Fibroblast of skin of back (primary cell): ENCODE measurements at regions not wholly inside any gene's neighbourhood (a gene's known extent, or its start where the extent isn't known, plus 50 kb on each side); places are given as distances from the start of the nearest gene placed in this dataset.

ENCODE experiments used
- DNase-seq: peaks from one replicate; pipeline ENCODE4 v3.0.0-alpha.2; 2013

DNA sequence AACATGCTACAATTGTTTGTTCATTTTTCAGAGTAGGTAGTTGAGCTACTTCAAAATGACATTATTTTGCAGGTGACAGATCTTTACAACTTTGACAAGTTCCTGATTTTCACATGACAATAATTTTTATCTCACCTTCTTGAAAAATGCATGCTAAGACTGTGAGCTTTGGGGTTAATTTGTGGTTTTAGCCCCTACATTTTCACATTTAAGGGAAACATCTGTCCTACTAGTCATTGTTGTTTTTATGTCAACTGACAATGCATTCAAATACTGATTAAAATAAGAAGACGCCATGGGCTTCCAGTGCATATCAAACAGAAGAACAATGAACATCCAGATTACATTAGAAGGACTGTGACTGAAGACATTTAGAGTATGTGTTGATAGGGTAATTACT is 1470.8 kb upstream of the TENM4 start:
- DNase-seq: no peak

DNA sequence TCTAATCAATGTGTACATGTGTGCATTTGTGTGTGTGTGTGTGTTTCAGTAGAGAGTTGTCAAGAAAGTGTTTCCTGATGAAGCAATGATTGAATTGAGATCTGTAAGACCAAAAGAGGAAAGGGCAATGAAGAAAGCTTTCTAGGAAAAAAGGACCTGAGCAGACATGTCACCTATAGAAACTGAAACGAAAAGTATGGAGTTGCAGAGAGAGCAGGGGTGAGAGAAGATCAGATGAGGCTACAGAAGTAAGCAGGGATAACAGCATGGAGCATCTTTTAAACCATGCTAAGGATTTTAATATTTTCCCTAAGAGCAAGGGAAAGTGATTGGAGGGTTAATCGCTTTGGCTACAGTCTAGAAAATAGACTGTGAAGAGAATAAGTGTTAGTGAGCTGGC is 1459.4 kb upstream of the TENM4 start:
- DNase-seq: no peak

DNA sequence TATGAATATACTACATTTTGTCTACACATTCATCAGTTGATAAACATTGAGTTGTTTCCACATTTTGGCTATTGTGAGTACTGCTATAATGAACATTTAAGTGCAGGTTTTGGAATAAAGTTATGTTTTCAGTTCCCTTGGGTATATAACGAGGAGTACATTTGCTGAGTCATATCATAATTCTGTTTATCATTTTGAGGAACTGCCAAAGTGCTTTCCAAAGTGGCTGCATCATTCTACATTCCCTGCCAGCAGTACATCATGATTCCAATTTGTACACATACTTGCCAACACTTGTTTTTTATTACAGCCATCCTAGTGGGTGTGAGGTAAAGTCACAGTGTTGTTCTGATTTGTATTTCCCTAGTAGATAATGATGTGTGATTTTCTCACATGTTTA is 1458.6 kb upstream of the TENM4 start:
- DNase-seq: peak; percentile 13

DNA sequence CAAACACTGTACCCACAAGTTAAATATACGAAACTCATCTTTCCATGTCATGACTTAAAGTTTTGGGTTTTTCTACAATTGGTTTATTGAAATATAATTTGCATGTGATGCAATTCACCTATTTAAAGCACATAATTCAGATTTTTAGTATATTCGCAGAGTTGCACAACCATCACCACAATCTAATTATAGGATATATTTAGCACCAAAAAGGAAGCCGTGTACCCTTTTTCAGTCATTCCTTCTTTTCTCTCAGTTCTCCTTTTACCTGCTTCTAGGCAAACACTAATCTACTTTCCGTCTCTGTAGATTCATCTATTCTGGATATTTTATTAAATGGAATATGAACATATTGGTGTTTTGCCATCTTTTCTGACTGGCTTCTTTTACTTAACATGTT is 1458.1 kb upstream of the TENM4 start:
- no peak for DNase-seq

DNA sequence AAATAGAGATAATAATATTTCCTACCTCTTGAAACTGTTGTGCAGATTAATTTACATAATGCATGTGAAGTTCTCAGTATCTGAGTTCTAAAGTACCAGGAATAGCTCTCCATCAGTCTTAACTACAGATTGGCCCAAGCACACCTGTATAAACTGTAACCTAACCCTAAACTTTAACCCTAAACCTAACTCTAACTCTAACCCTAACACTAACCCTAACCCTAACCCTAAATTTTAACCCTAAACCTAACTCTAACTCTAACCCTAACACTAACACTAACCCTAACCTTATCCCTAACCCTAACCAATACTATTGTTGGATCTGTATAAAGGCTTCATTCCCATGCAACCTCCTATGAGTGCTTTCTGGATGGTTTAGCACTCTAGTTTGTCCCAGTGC is 1445.9 kb upstream of the TENM4 start:
- DNase-seq: no peak

DNA sequence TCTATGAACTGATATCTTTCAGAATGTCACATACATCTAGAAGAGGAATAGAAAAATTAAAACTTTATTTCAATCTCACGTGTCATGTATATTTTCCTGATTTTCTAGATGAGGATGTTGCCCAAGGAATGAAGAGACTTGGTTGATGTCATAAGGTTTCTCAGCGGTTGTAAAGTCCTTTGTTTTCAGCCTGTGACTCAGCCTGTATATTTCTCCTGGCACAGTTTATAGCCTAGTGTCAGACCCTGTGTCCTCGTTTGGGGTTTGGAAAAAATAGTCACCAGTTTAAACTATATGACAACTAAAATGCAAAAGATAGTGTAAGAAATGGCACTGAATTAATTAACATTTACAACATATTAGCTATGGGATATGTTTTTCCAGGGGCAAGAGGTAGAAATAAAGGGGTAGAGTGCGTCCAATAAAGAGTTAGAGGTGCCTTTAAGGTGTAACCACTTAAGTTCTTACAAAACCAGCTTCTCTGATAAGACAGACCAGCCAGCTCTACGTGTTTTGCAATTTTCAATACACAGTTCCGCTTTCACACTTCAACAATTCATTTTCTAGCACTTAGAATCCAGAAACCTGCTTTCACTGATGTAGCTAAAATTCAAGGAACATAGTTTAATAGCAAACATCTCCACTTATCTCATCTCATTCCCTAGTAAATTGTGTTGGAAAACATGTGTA is 1432.6 kb upstream of the TENM4 start:
- peak; percentile 9 for DNase-seq

DNA sequence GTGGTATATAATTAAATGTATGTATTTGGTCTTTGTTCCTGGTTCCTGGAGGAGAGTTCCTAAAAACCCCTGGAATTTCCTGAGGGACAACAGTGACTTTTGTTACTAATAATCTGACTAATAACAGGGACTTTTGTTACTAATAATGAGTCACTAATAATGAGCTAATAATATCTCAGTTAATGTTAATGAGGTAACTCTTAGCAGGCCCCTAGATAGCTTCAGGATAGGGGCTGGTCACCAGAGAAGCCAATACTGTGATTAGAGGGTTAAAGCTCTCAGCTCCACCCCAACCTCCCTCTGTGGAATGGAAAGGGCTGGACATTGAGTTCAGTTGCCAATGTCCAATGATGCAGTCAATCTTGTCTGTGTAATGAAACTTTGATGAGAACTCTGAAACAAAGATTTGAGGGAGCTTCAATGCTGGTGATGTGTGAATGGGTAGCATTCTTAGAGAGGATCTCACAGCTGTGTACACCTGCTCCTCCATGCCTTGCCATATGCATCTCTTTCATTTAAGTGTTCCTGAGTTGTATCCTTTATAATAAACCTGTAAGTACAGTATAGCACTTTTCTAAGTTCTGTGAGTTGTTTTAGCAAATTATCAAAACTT is 1431.4 kb upstream of the TENM4 start:
- no peak for DNase-seq

DNA sequence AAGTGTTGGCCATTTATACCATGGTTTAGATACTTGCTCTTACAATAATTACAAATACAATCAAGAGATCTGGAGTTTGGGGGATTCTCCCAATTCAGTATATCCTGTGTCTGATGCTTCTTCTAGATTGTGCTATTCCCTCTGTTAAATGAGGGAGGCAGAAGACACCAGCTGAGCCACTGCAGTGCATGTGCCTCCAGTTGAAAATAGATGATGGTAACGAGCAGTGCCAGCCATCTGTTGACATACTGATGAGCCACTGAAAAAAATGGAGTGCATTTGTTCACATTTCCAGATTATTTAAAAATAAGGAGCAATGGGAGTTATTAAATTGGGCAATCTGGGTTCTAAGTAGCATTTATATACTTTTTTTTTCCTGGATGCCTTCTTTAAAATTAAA is 1428.0 kb upstream of the TENM4 start:
- DNase-seq: no peak

DNA sequence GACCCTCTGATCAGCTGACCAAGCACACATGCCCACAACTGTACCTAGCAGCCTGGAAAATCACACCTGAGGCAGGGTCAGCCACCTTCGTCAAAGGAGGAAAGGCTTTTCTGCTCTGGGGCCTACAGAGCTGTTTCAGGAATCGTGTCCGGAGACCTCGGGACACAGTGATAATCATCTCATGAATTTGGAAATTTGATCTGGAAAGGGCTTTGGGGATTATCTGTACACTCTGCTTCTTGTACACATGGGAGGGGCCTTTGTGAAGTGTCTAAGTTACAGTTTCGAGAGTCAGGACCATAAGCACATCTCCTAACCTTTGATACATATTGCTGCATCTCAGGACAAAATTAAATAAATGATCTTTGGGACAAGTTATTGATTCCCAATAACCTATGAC is 1421.2 kb upstream of the TENM4 start:
- DNase-seq: no peak

DNA sequence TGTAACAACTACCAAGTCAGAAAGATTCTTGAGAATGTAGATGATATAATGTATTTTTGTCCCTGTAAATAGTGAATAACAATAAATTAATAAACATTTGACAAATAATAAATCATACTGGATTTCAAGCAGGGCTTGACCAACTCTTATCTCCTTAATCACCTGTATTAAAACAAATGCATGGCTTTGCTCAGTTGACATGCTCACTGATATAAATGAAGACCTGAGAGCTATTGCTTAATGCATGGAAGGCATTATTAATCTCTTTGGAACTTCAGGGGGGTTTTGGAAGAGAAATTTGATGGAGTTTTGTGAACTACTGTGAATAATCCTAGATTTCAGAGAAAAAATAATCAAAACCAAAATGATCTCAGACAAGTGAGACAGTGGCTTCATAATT is 1420.4 kb upstream of the TENM4 start:
- no peak for DNase-seq

DNA sequence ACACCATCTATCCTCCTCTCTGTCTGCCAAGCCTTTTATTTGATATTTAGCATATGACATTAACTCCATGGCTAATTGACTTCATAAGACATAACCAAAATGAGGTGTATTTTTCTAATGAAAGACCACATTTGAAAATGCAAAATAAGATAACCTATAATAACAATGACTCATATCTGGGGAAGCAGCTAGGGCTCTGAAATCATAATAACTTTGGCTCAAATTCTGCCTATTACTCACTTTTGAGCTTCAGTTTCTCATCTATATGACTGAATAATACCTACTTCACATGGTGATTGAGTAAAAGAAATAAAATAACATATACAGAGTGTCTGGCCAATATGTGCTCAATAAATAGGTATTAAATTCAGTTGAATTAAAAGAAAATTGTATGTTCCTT is 1419.8 kb upstream of the TENM4 start:
- DNase-seq: peak; percentile 56

DNA sequence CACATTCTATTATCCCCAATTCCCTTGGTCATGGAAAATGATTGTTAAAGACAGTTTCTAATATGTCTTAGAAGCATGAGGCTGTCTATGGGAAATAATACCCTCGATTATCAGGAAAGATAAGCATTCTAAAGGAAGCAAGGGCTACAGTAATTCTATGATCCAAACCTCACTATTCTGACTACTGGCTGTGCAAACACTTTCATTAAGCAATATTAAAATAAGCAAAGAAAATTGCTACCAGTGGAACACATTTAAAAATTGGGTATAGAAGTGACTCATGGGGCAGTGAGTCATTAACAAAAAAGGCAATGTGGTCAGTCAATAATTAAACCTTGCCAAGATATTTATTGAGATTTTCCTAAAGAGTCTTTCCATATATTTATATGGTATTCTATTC is 1415.2 kb upstream of the TENM4 start:
- peak; percentile 62 for DNase-seq

DNA sequence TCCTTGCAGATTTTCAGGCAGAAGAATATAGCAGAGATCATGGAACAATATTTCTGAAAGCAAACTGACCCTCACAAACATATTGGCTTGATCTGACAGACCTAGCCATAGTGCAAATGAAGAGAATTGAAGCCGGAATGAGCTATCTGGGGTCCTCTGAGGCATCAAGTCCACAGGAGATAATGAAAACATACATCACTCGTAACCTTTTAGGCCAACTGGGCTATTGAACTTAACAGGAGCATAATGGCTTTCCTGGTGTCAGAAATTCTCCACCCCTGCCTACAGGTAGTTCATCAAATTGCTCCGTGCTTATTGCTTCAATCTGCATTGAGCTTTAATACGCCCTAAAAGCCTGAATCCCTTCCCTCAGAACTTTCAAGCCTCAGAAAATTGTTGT is 1414.6 kb upstream of the TENM4 start:
- no peak for DNase-seq

DNA sequence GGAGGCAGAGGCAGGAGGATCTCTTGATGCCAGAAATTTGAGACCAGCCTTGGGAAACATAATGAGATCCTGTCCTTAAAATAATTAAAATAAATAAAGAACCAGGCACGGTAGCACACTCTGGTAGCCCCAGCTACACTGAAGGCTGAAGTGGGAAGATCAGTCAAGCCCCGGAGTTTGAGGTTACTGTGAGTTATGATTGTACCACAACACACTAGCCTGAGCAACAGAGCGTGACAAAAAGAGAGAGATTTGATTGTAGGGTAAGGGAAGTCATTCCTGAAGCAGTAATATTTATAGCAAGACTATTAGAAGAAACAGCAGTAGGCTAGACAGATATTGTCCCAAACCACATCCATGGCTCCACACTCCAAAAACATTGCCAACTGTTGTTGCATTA is 1408.4 kb upstream of the TENM4 start:
- no peak for DNase-seq

DNA sequence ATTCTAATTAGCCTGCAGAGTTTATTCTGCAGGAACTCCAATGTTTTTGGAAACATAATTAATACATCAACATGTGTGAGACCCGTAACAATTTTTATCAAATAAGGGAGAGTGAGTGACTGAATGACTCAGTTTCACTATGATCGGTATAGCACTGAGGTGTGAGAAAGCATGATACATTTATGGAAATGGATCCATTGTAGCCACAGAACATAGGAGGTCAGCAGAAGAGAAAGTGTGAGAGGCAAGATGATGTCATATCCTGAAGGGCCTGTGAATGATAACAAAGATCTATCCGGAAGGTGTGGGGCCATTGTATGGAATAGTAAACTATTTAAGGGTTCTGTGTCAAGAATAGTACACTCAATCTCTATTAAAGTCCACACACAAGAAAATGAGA is 1406.1 kb upstream of the TENM4 start:
- no peak for DNase-seq

DNA sequence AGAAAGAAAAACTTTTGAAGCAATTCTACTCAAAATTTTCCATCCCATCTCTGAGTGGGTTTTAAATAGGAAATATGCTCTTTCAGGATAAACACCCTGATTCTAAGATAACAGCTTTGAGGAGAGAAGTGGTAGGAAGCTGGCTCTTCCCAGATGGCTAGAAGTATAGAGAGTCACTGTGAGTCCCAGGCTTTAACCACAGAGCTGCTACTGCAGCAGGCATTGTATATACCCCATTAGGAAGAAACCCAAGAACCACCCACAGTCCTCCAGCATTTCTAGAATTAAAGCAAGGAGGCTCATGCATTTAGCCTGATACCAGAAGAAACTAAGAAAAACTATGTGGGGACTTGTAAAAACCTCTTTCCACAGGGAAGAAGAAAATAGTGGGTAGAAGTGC is 1405.6 kb upstream of the TENM4 start:
- DNase-seq: no peak

DNA sequence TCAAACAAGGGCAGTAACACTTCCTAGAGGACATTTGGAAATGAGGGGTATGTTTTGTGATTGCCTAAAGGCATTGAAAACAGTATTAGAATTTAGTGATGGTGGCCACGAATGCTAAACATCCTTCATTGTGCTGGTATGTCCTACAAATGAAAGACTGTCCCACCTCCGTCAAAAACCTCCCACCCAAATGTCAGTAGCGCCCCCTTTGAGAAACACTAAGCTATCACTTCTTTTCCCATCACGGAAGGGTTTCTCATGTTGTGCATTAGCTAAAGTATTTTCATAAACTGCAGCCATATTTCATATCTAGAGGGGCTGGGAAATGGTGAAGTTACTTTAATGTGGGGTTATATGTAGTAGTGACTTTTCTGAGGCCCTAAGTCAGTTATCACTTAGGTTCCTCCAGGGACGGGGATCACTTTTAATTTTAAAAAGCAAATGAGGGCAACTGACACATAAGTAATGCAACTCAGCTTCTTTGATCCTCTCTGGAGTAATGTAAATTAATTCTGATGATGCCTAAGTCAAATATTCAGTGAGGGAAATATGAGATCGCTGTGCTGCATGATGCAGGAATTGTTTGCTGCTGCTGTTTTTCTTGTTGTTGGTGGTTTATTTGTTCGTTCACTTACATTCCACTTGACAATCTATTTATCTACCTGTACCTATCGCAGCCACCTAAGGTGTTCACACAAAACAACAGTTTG is 1403.4 kb upstream of the TENM4 start:
- DNase-seq: no peak

DNA sequence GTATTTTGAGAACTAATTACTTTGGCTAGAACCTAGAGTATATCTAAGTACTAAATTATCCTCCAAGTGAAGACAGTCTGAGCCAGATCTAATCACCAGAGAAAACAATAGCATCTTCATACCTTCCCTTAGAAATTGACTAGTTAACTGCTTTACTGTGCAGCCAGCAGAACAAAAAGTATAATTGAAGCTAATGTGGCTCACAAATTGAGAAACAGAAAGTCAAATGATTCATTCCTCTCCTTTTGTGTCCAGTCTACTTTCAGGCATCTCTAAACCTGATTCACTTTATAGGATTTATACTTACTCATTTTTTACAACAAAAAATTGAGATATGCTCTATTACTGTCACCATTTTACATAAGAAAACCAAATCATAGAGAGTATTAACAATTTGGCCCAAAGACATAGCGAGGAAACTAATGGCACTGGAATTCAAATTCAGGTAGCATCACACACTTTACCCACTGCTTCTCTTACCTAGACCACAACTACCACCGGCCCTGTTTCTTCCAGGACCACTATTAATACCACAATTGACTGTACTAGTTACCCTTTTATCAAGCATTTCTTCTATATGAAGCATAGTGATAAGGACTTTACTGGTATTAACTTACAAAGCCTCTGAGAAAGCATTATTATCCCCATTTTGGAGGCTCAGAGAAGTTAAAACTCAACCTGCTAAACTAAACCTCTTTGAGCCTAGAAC is 1402.6 kb upstream of the TENM4 start:
- no peak for DNase-seq

DNA sequence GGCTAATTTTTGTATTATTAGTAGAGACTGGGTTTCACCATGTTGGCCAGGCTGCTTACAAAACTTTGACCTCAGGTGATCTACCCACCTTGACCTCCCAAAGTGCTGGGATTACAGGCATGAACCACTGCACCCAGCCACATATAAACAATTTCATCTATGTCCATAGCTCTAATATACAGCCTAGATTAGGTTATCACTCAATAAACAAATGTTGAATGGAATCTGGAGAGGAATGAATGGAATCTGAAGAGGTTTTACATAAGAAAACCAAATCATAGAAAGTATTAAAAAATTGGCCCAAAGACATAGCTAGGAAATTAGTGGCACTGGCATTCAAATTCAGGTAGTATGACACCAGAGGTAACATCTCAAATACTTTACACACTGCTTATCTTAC is 1401.4 kb upstream of the TENM4 start:
- no peak for DNase-seq

DNA sequence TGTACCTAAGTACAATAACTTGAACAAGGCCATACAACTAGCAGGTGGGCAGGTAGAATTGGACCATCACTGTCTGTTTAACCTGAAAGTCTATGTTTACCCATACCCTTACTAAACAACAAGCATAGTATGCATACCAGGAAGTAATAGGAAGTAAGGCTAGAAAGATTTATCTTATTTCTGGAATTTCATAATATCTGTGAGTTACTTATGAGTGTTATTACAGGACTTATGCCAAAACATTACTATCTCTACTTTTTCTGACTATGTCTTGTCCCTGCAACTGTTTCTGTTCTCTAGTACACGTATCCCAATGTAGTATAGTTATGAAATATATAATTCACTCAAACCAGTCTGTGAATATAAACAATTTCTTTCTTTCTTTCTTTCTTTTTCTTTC is 1400.8 kb upstream of the TENM4 start:
- DNase-seq: peak; percentile 13

DNA sequence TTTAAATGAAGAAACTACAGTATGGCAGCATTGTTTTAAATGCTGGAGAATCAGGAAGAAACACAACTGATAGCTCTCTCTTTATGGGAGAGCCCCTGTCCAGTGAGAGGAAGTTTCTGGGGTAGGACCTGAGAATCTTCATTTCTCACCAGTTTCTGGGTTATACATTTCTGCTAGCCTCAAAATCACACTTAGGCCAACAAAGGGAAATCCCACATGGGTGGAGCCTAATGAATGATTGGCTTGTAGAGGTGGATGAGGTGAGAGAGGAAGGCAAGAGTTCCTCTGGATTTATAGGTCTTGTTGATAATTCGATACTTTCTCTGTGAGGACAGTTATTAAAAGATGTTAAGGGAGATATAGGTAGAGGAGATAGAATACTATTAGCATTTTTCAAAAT is 1397.3 kb upstream of the TENM4 start:
- no peak for DNase-seq

DNA sequence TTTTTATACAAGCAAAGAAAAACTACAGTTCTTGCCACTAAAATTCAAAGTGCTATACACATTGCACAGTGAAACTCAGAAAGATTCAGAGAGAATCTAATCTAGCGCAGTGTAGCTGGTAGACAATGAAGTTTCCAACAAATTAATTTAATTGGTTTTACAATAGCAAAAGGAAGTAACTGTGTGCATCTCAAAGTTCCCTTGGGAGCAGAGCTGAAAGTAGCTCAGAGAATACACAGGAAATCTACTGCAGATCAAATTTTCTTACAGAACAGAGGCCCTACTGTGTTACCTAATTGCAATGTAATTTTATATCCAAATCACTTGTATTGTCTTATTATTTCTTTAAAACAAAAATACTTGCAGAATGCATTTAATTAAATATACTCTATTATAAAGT is 1396.2 kb upstream of the TENM4 start:
- DNase-seq: no peak

DNA sequence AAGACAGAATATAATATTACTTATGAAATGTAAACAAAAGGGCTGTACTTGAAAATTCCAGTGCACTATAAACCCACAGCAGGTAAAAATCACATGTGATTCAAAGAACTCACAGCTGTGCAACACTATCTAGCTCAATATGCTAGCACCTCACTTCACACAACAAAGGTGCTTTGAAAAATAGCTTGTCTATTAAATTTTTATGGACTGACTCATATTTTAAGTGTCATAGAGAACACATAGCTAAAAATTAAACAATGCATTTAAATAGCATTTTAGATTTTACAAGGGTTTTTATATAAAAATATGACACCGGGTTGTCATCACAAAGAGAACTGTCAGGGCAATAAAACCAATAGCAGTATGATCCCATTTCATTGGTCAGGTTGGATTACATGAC is 1390.5 kb upstream of the TENM4 start:
- DNase-seq: no peak

DNA sequence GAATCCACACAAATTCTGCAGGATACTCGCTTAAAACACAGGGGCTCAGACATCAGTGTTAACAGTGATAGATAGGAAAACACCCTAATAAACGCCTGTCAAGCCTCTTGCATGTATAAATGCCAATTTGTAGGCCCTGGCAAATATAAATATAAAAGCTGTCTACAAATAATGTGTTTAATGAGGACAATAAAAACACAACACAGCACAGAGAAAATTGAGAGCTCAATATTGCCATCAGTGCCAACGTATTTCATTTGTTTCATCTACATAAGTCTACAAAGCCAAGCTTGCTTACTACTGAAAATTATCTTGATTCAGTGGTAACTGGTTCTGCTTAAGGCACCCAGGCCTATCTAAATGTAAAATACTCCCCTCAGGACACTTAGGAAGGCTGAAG is 1387.0 kb upstream of the TENM4 start:
- no peak for DNase-seq
